Coronary artery (tissue), 2 donors: ENCODE measurements at regions not wholly inside any gene's neighbourhood (a gene's known extent, or its start where the extent isn't known, plus 50 kb on each side); places are given as distances from the start of the nearest gene placed in this dataset.

ENCODE experiments used
- DNase-seq: peaks from one replicate; pipeline ENCODE4 v3.0.0-alpha.2; 2017; ENCODE audit warnings: low spot score
- H3K27ac ChIP-seq, 2 donors: fragments of 200-600 bp; sonication (generic); one replicate each; pipeline ENCODE4 v1.5.1; 2016 to 2019
- H3K4me3 ChIP-seq: fragments of 200-600 bp; sonication (generic); 2 replicates; pipeline ENCODE4 v1.5.1; 2016; ENCODE audit warnings: mild to moderate bottlenecking, moderate library complexity
- TF ChIP-seq, protein P1 (sequence below): fragments of 200-600 bp; sonication (generic); IDR thresholded peaks from one replicate; pipeline ENCODE4 v1.5.1; 2019; ENCODE audit warnings: antibody characterized with exemption

DNA sequence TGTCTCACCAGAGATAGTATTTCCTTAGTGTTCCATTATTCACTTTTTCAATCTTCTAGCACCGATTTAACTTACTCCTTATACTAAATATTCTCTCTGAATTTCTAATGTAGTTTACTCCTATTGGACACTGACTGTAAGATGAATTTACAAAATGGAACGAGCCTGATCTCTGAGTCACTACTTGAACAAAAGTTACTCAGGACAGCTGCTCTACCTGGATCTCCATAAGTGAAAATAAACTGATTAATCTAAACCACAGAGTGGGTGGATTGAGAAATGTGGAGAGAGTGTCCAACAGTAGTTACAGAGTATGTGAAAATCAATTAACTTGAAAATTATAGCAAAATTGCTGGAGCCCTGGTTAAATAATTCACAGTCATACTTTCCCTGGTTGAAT, 141.7 kb upstream of the CHORDC1 start:
- H3K4me3 ChIP-seq: no peak overlapping the region
- DNase-seq: no peak
- TF ChIP-seq, protein P1, sequence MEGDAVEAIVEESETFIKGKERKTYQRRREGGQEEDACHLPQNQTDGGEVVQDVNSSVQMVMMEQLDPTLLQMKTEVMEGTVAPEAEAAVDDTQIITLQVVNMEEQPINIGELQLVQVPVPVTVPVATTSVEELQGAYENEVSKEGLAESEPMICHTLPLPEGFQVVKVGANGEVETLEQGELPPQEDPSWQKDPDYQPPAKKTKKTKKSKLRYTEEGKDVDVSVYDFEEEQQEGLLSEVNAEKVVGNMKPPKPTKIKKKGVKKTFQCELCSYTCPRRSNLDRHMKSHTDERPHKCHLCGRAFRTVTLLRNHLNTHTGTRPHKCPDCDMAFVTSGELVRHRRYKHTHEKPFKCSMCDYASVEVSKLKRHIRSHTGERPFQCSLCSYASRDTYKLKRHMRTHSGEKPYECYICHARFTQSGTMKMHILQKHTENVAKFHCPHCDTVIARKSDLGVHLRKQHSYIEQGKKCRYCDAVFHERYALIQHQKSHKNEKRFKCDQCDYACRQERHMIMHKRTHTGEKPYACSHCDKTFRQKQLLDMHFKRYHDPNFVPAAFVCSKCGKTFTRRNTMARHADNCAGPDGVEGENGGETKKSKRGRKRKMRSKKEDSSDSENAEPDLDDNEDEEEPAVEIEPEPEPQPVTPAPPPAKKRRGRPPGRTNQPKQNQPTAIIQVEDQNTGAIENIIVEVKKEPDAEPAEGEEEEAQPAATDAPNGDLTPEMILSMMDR: no peak
- no peak overlapping the region for H3K27ac ChIP-seq

DNA sequence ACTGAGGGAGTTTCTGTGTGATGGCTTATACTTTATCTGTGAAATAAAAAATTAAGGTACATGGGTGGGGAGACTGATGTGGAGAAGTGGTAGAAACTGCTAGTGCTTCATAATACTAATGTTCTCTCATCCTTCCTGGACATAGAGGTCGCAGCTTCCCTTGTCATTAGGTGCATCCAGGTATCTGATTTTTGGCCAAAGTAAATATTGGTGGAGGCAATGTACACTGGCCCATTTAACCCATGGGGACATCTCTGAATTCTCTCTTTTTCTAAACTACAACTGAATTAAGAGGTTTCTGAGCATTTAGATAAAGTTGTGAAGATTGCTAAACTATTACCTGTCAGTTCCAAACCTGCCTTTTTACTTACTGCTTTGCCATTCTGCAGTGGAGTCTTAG, 140.9 kb upstream of the CHORDC1 start:
- H3K4me3 ChIP-seq: no peak overlapping the region
- TF ChIP-seq, protein P1: no peak
- no peak overlapping the region for H3K27ac ChIP-seq
- DNase-seq: no peak

DNA sequence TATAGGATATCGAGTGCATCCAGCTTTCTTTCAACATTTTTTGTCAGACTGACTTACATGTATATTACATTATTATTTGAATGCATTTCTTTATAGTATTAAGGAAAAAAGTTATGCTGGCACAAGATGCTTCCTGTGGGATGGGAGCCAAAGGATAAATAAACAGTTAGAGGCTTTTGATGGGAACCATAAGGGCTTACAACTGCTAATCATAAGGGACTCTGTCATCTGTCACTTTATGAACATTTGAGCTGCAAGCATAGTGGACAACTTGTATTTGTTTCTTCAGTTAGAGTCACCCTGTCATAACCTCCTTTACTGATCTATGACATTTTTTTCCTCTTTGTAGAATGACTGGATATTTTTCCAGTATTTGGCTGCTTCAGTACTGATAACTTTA, 132.4 kb upstream of the CHORDC1 start:
- Histone ChIP-seq H3K27ac (no peak overlapping the region), H3K4me3 (no peak overlapping the region)
- TF ChIP-seq, protein P1: no peak
- DNase-seq: no peak

DNA sequence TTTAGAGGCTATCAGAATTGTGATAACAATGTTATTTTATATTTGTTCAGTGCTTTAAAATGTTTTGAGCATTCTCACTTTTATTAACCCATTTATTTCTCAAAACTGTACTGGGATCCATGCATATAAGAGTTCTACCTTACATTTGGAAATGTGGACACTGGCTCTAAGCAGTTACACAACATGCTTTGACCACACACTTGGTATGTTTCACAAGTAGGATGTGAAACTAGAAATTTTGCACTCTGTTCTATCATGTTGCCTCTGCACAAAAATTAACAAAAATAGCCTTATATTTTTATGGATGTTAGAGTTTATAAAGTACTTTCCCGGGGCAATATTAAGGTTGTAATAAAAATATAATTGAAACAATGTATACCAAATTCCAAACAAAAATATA, 126.9 kb upstream of the CHORDC1 start:
- TF ChIP-seq, protein P1: no peak
- H3K4me3 ChIP-seq: no peak overlapping the region
- H3K27ac ChIP-seq: no peak overlapping the region
- DNase-seq: no peak

DNA sequence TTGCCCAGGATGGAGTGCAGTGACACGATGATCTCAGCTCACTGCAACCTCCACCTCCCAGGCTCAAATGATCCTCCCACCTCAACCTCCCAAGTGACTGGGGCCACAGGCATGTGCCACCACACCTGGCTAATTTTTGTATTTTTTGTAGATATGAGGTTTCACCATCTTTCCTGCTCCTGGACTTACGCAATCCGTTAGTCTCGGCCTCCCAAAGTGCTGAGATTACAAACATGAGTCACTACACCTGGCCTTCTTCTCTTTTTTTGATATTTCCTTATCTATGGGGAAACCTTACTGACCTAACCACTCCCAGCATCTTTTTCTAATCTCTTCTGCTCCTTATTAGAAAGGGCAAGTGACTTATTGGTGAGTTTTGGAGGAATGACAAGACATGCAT, 121.7 kb upstream of the CHORDC1 start:
- DNase-seq: no peak
- no peak overlapping the region for H3K27ac ChIP-seq
- no peak overlapping the region for H3K4me3 ChIP-seq
- TF ChIP-seq, protein P1: no peak

DNA sequence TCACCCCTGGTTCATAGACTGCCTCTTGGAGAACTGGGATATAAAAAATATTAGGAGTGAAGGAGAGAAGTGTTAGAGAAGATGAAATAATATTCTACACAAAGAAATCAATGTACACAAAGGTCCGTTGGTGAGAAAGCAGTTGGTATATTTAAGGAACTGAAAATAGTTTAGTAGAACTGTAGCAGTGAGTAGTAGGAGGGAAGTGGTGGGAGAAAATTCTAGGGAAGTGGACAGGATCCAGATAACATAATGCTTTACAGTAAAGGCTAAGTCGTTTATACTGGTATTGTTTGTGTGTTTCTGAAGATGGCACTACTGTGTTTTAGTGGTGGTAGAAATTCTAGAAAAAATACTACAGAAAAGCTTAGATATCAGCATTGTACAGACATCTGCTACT, 120.8 kb upstream of the CHORDC1 start:
- Histone ChIP-seq H3K27ac (no peak overlapping the region), H3K4me3 (no peak overlapping the region)
- TF ChIP-seq, protein P1: no peak
- no peak for DNase-seq

DNA sequence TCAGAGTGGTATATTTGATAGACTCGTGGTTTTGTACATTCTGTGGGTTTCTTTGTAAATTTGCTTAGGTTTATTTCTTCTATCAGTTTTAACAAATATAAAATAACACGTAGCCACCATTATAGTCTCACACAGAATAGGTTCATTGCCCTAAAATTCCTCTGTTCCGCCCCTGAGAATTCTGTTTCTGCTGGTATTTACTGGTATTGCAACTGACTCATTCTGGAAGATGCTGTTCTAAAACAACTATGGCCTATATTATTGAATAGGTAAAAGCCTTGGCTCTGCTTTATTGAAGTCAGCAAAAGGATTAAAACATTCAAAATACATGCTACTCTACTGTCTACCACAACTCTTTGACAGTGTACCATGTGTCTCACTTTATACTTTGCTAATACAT, 119.1 kb upstream of the CHORDC1 start:
- Histone ChIP-seq H3K4me3 (no peak overlapping the region), H3K27ac (no peak overlapping the region)
- DNase-seq: no peak
- TF ChIP-seq, protein P1: no peak
